GM12878 (cell line): ENCODE measurements at regions not wholly inside any gene's neighbourhood (a gene's known extent, or its start where the extent isn't known, plus 50 kb on each side); places are given as distances from the start of the nearest gene placed in this dataset.

ENCODE experiments used
- ATAC-seq: fragments of 200-7000 bp; cut with Tn5 transposase; 3 replicates; pipeline ENCODE4 v1.9.1; 2020; ENCODE audit warnings: mild to moderate bottlenecking, moderate library complexity
- BruUV-seq: library from RNA; stranded (reverse); fragments of 400-500 nt; replicated peaks from 2 replicates; lab custom pipeline; 2021; lab: Mats Ljungman, UMichigan
- CTCF ChIA-PET: fragments of 300-600 bp; sonication (Branson Sonifier 250); formaldehyde crosslinking; extraction: SDS; loops from one replicate; lab custom pipeline; 2021; ENCODE audit warnings: inconsistent platforms; lab: Yijun Ruan, JAX
- POLR2A ChIA-PET: fragments of 350-600 bp; formaldehyde crosslinking; extraction: SDS; loops from one replicate; lab custom pipeline; 2021; ENCODE audit warnings: inconsistent platforms; lab: Charles Lee
- RAD21 ChIA-PET: fragments of 300-600 bp; sonication (Branson Sonifier 250); formaldehyde crosslinking; loops from one replicate; lab custom pipeline; 2023; ENCODE audit warnings: antibody characterized with exemption; ENCODE audit not compliant: unreplicated experiment; lab: Charles Lee
- SMC1A ChIA-PET: fragments of 300-600 bp; sonication (Branson Sonifier 250); formaldehyde crosslinking; loops from one replicate; lab custom pipeline; 2023; ENCODE audit not compliant: unreplicated experiment, uncharacterized antibody; lab: Charles Lee
- DNase-seq: peaks from one replicate; pipeline ENCODE4 v3.0.0-alpha.2; 2011; ENCODE audit warnings: low read depth, low spot score
- FAIRE-seq: peaks from 3 replicates; lab custom pipeline; 2011; peaks lifted over from hg19 to GRCh38; lab: Jason Lieb, UNC
- H2AFZ ChIP-seq: 2 replicates; pipeline ENCODE4 v1.6.0; 2011; ENCODE audit warnings: low read depth, low read length, control low read depth; ENCODE audit not compliant: control insufficient read depth
- H3K27ac ChIP-seq: 2 replicates; pipeline ENCODE4 v1.5.1; 2011; ENCODE audit warnings: control low read depth; ENCODE audit not compliant: control insufficient read depth, insufficient read depth
- H3K27me3 ChIP-seq, 2 experiments: replicated peaks in 1 of 2; 2 replicates each; pipeline versions ENCODE4 v1.6.0 to v1.6.1; 2011; ENCODE audit warnings: low read length in 1 of 2; ENCODE audit not compliant: control insufficient read depth in 2 of 2, insufficient read depth in 2 of 2
- H3K36me3 ChIP-seq, 2 experiments: 2 replicates each; pipeline ENCODE4 v1.5.1; 2011; ENCODE audit warnings: low read length in 1 of 2; ENCODE audit not compliant: control insufficient read depth in 2 of 2, insufficient read depth in 2 of 2
- H3K4me1 ChIP-seq: 2 replicates; pipeline ENCODE4 v1.6.1; 2011; ENCODE audit warnings: mild to moderate bottlenecking, low read length, moderate library complexity, mixed read lengths; ENCODE audit not compliant: control insufficient read depth, insufficient read depth
- H3K4me2 ChIP-seq: 2 replicates; pipeline ENCODE4 v1.6.0; 2011; ENCODE audit warnings: control low read depth; ENCODE audit not compliant: control insufficient read depth, insufficient read depth
- H3K4me3 ChIP-seq: fragments of 200-600 bp; sonication (generic); 2 replicates; pipeline ENCODE4 v1.5.1; 2016
- H3K79me2 ChIP-seq: 2 replicates; pipeline ENCODE4 v1.6.0; 2011; ENCODE audit warnings: low read length; ENCODE audit not compliant: control insufficient read depth, insufficient read depth
- H3K9ac ChIP-seq: 2 replicates; pipeline ENCODE4 v1.8.0; 2011; ENCODE audit warnings: low read length, control low read depth, mixed read lengths; ENCODE audit not compliant: control insufficient read depth, insufficient read depth
- H3K9me3 ChIP-seq: replicated peaks from 3 replicates; pipeline ENCODE4 v1.5.1; 2011; ENCODE audit warnings: mild to moderate bottlenecking, low read length; ENCODE audit not compliant: control insufficient read depth, insufficient read depth
- H4K20me1 ChIP-seq: 2 replicates; pipeline ENCODE4 v1.6.0; 2011; ENCODE audit not compliant: control insufficient read depth, insufficient read depth
- FOXM1 ChIP-seq: IDR thresholded peaks from 2 replicates; pipeline ENCODE4 v1.6.1; 2012; ENCODE audit warnings: low read depth, mild to moderate bottlenecking, inconsistent platforms, low read length, moderate library complexity
- WGBS: methylation state at CpG from one replicate; pipeline ENCODE4 v1.1.6; 2016; ENCODE audit warnings: low lambda C conversion rate; ENCODE audit not compliant: insufficient replicate concordance, insufficient coverage; ENCODE audit errors: missing lambda C conversion rate; 5-methylcytosine and 5-hydroxymethylcytosine counted together
- in situ Hi-C: fragments of 300-500 bp; cut with MboI; formaldehyde crosslinking; loops from 9 replicates; pipeline ENCODE4 v1.14.3; 2018; ENCODE audit warnings: mixed read lengths
- intact Hi-C: fragments of 100-400 bp; cut with micrococcal nuclease; formaldehyde crosslinking; loops from one replicate; pipeline ENCODE4 v1.14.2; 2022; ENCODE audit not compliant: unreplicated experiment
- TF ChIP-seq, protein P1 (sequence below): IDR thresholded peaks from 2 replicates; pipeline ENCODE4 v1.6.1; 2011; ENCODE audit warnings: low read depth, mild to moderate bottlenecking, low read length, moderate library complexity, borderline replicate concordance; ENCODE audit errors: extremely low read depth
- TF ChIP-seq, protein P2 (sequence below): fragments of 450-650 bp; conservative IDR thresholded peaks from 2 replicates; pipeline ENCODE4 v1.6.1; 2017; ENCODE audit warnings: mild to moderate bottlenecking, moderate library complexity

DNA sequence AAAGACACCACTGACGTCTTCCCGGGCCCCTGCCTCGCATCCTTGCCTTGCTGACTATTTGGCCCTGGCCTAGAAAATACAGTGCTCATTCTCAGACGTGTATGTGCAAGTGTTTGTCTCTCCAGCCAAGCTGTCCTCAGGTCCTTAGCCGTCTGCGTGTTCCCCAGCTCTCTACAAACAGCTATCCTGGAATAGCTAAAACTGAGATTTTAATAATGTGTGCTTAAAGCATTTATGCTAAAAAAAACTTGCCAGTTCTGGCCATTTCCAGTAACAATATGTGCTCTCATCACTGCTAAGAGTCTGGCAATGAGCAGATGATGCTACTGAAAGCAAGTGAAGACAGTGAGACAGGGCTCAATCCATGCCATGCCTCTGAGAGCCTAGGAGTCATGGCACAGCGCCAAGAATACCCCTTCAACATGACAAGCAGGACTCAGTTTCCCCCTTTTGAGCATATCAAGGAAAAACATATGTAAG, 55.7 kb downstream of the IRF2BP2 start:
- ChIA-PET CTCF (interaction anchor here (0.7 to 1.9 kb wide), 3 partner anchors 17 to 530 kb away, joined by 4 to 5 read pairs (median 4); no protein-coding TSS in a partner anchor), RAD21 (no interaction called here), SMC1A (interaction anchor here (1.2 kb wide), 1 partner anchor 18 kb away, joined by 4 read pairs; no protein-coding TSS in a partner anchor), POLR2A (interaction anchor here (0.6 kb wide), 1 partner anchor 351 kb away, joined by 4 read pairs; no protein-coding TSS in a partner anchor)
- TF ChIP-seq, protein P1, sequence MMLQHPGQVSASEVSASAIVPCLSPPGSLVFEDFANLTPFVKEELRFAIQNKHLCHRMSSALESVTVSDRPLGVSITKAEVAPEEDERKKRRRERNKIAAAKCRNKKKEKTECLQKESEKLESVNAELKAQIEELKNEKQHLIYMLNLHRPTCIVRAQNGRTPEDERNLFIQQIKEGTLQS: no peak
- no peak for TF ChIP-seq FOXM1
- TF ChIP-seq, protein P2, sequence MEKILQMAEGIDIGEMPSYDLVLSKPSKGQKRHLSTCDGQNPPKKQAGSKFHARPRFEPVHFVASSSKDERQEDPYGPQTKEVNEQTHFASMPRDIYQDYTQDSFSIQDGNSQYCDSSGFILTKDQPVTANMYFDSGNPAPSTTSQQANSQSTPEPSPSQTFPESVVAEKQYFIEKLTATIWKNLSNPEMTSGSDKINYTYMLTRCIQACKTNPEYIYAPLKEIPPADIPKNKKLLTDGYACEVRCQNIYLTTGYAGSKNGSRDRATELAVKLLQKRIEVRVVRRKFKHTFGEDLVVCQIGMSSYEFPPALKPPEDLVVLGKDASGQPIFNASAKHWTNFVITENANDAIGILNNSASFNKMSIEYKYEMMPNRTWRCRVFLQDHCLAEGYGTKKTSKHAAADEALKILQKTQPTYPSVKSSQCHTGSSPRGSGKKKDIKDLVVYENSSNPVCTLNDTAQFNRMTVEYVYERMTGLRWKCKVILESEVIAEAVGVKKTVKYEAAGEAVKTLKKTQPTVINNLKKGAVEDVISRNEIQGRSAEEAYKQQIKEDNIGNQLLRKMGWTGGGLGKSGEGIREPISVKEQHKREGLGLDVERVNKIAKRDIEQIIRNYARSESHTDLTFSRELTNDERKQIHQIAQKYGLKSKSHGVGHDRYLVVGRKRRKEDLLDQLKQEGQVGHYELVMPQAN: no peak
- Histone ChIP-seq H3K4me3 (no peak overlapping the region), H2AFZ (no peak overlapping the region), H3K4me1 (no peaks in the 10 kb centered on the region), H3K27me3 (no peaks in the 10 kb centered on the region), H3K9me3 (no peaks in the 10 kb centered on the region), H4K20me1 (no peaks in the 10 kb centered on the region), H3K9ac (no peak overlapping the region), H3K27ac (no peak overlapping the region), H3K4me2 (no peak overlapping the region), H3K36me3 (no peaks in the 10 kb centered on the region), H3K79me2 (no peaks in the 10 kb centered on the region)
- 64% methylated on average over 7 of the region's 7 CpGs for WGBS
- ATAC-seq (no peak), FAIRE-seq (no peak), DNase-seq (no peak)
- no TSS peak for BruUV-seq
- intact Hi-C loops: no loop called here
- in situ Hi-C loops: no loop called here
